PC-3 (cell line): ENCODE measurements at regions not wholly inside any gene's neighbourhood (a gene's known extent, or its start where the extent isn't known, plus 50 kb on each side); places are given as distances from the start of the nearest gene placed in this dataset.

Experiments
- ATAC-seq: fragments of 200-7000 bp; cut with Tn5 transposase; 2 replicates; pipeline ENCODE4 v1.9.1; 2020; ENCODE audit warnings: mild to moderate bottlenecking, moderate library complexity
- BruUV-seq: library from RNA; stranded (reverse); fragments of 400-500 nt; replicated peaks from 2 replicates; lab custom pipeline; 2021; lab: Mats Ljungman, UMichigan
- CTCF ChIA-PET: fragments of 300-600 bp; sonication (Branson Sonifier 250); formaldehyde crosslinking; loops from one replicate; lab custom pipeline; 2022; ENCODE audit warnings: antibody characterized with exemption; lab: Charles Lee
- POLR2A ChIA-PET: fragments of 300-600 bp; sonication (Branson Sonifier 250); formaldehyde crosslinking; loops from one replicate; lab custom pipeline; 2022; ENCODE audit warnings: antibody characterized with exemption; ENCODE audit not compliant: unreplicated experiment; lab: Charles Lee
- DNase-seq: peaks from one replicate; pipeline ENCODE4 v3.0.0-alpha.2; 2015
- H2AFZ ChIP-seq: fragments of 300-600 bp; sonication (generic); 2 replicates; pipeline ENCODE4 v1.6.0; 2016; ENCODE audit warnings: antibody characterized with exemption, low read length
- H3F3A ChIP-seq: fragments of 300-600 bp; sonication (generic); one replicate; pipeline ENCODE4 v1.6.0; 2017; ENCODE audit warnings: antibody characterized with exemption, low read length, control low read depth, mild to moderate bottlenecking; ENCODE audit not compliant: unreplicated experiment
- H3K27ac ChIP-seq: fragments of 300-600 bp; sonication (generic); 2 replicates; pipeline ENCODE4 v1.5.1; 2016; ENCODE audit warnings: mild to moderate bottlenecking, low read length
- H3K27me3 ChIP-seq: fragments of 300-600 bp; sonication (generic); 2 replicates; pipeline ENCODE4 v1.6.1; 2016; ENCODE audit warnings: low read length, mixed read lengths
- H3K36me3 ChIP-seq: fragments of 300-600 bp; sonication (generic); 2 replicates; pipeline ENCODE4 v1.6.1; 2016; ENCODE audit warnings: low read depth, mixed run types, low read length, mixed read lengths
- H3K4me1 ChIP-seq: fragments of 300-600 bp; sonication (generic); 2 replicates; pipeline ENCODE4 v1.5.1; 2016; ENCODE audit warnings: low read length; ENCODE audit not compliant: insufficient read depth
- H3K4me2 ChIP-seq: fragments of 300-600 bp; sonication (generic); 2 replicates; pipeline ENCODE4 v1.6.0; 2016; ENCODE audit warnings: low read length
- H3K4me3 ChIP-seq: fragments of 300-600 bp; sonication (generic); 2 replicates; pipeline ENCODE4 v1.5.1; 2016; ENCODE audit warnings: mild to moderate bottlenecking, low read length, mixed read lengths
- H3K79me2 ChIP-seq: fragments of 300-600 bp; sonication (generic); 2 replicates; pipeline ENCODE4 v1.6.1; 2017; ENCODE audit warnings: low read length, mixed read lengths
- H3K9ac ChIP-seq: fragments of 300-600 bp; sonication (generic); 2 replicates; pipeline ENCODE4 v1.6.0; 2016; ENCODE audit warnings: mild to moderate bottlenecking, low read length
- H3K9me2 ChIP-seq: fragments of 300-600 bp; sonication (generic); replicated peaks from 2 replicates; pipeline ENCODE4 v1.6.1; 2016; ENCODE audit warnings: mixed run types, low read length, mixed read lengths
- H3K9me3 ChIP-seq: fragments of 300-600 bp; sonication (generic); 2 replicates; pipeline ENCODE4 v1.6.1; 2016; ENCODE audit warnings: low read length, mixed read lengths
- H4K20me1 ChIP-seq: fragments of 300-600 bp; sonication (generic); 2 replicates; pipeline ENCODE4 v1.6.1; 2016; ENCODE audit warnings: low read length, mixed read lengths
- CTCF ChIP-seq: fragments of 300-600 bp; sonication (generic); conservative IDR thresholded peaks from 2 replicates; pipeline ENCODE4 v1.5.1; 2017; ENCODE audit warnings: antibody characterized with exemption, low read depth, mild to moderate bottlenecking, low read length
- EZH2 ChIP-seq: fragments of 300-600 bp; sonication (generic); IDR thresholded peaks from one replicate; pipeline ENCODE4 v1.6.1; 2017; ENCODE audit warnings: antibody characterized with exemption, mild to moderate bottlenecking, low read length; ENCODE audit not compliant: unreplicated experiment
- EZH2phosphoT487 ChIP-seq: fragments of 300-600 bp; sonication (generic); IDR thresholded peaks from 2 replicates; pipeline ENCODE4 v1.6.1; 2018; ENCODE audit warnings: mild to moderate bottlenecking, antibody characterized with exemption, low read length, borderline replicate concordance
- intact Hi-C: fragments of 100-400 bp; cut with micrococcal nuclease; formaldehyde crosslinking; loops from 2 replicates; pipeline ENCODE4 v1.9.0; 2023

- no peak overlapping the region for H3K9ac ChIP-seq
- intact Hi-C loops: no loop called here
- H3K9me3 ChIP-seq: no peaks in the 10 kb centered on the region
- H3K4me1 ChIP-seq: peaks cover 25% of the 10 kb centered on the region
- BruUV-seq: no TSS peak
- ChIA-PET POLR2A (no interaction called here), CTCF (interaction anchor here (0.6 kb wide), 1 partner anchor 396 kb away, joined by 3 read pairs; no protein-coding TSS in a partner anchor)
- H4K20me1 ChIP-seq: no peaks in the 10 kb centered on the region
- DNase-seq (no peak), ATAC-seq (no peak)
- H3K36me3 ChIP-seq: no peaks in the 10 kb centered on the region
- no peaks in the 10 kb centered on the region for H3K79me2 ChIP-seq
- TF ChIP-seq EZH2 (no peak), EZH2phosphoT487 (no peak), CTCF (no peak)
- H3K9me2 ChIP-seq: no peaks in the 10 kb centered on the region
- H3K4me2 ChIP-seq: no peak overlapping the region
- no peak overlapping the region for H3K27ac ChIP-seq
- peaks cover 13% of the 10 kb centered on the region; the same call in 1 of the 2 replicates for H3K27me3 ChIP-seq
- H3F3A ChIP-seq: no peaks in the 10 kb centered on the region
- H3K4me3 ChIP-seq: no peak overlapping the region
- no peak overlapping the region for H2AFZ ChIP-seq
Observed at GRCh38 chr10:71072823-71073210, 139.6 kb upstream of the UNC5B start.

GRCh38 chr10:71073451-71074175 lies 138.8 kb upstream of the UNC5B start:
- TF ChIP-seq EZH2 (no peak), CTCF (no peak), EZH2phosphoT487 (no peak)
- Histone ChIP-seq H3K9ac (no peak overlapping the region), H3F3A (no peaks in the 10 kb centered on the region), H3K4me1 (peaks cover 23% of the 10 kb centered on the region), H3K27me3 (peaks cover 13% of the 10 kb centered on the region; the same call in 1 of the 2 replicates), H4K20me1 (no peaks in the 10 kb centered on the region), H3K79me2 (no peaks in the 10 kb centered on the region), H2AFZ (no peak overlapping the region), H3K9me3 (no peaks in the 10 kb centered on the region), H3K27ac (no peak overlapping the region), H3K4me2 (no peak overlapping the region), H3K36me3 (no peaks in the 10 kb centered on the region), H3K9me2 (no peaks in the 10 kb centered on the region), H3K4me3 (no peak overlapping the region)
- ChIA-PET CTCF (no interaction called here), POLR2A (no interaction called here)
- no TSS peak for BruUV-seq
- intact Hi-C loops: no loop called here
- ATAC-seq (no peak), DNase-seq (no peak)

- ATAC-seq (peak; percentile 84), DNase-seq (peak; percentile 86)
- Histone ChIP-seq H2AFZ (no peak overlapping the region), H3K27ac (peak overlapping the region; percentile 50), H3K36me3 (no peaks in the 10 kb centered on the region), H3K9me3 (no peaks in the 10 kb centered on the region), H3K79me2 (no peaks in the 10 kb centered on the region), H3F3A (no peaks in the 10 kb centered on the region), H3K9me2 (no peaks in the 10 kb centered on the region), H3K4me1 (peaks cover 16% of the 10 kb centered on the region), H3K9ac (no peak overlapping the region), H4K20me1 (no peaks in the 10 kb centered on the region), H3K4me3 (no peak overlapping the region), H3K27me3 (peaks cover 13% of the 10 kb centered on the region; the same call in 1 of the 2 replicates), H3K4me2 (peak overlapping the region; percentile 23; the same call in 1 of the 2 replicates)
- TF ChIP-seq CTCF: no peak
- no peak for TF ChIP-seq EZH2phosphoT487
- TF ChIP-seq EZH2: no peak
- intact Hi-C loops: no loop called here
- ChIA-PET POLR2A (no interaction called here), CTCF (no interaction called here)
- no TSS peak for BruUV-seq
Observed at GRCh38 chr10:71074176-71074755, 138.1 kb upstream of the UNC5B start.
